ENCODE measurements at regions not wholly inside any gene's neighbourhood (a gene's known extent, or its start where the extent isn't known, plus 50 kb on each side); places are given as distances from the start of the nearest gene placed in this dataset.

DNA sequence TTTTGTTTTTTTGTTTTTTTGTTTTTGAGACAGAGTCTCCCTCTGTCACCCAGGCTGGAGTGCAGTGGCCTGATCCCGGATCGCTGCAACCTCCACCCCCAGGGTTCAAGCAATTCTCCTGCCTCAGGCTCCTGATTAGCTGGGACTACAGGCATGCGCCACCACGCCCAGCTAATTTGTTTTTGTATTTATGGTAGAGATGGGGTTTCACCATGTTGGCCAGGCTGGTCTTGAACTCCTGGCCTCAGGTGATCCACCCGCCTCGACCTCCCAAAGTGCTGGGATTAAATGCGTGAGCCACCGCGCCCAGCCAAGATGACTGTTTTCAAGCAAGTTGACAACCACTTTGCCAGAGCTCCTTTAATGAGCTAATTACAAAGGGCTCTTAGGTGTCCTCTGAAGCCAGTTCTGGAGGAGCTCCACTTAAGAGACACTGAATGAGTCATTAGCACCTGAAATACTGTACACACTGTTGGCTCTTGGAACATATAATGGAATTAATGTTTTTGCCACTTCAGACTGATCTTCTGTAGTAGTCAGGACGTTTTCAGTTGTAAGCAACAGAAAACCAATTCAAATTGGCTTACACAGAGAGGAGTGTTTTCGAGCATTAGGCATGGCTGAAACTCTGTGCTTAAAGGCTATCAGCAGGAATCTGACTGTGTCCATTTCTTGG is 55.4 kb upstream of the MED13L start:
- Mint-ChIP-seq H3K4me3 (no peak overlapping the region), H3K27ac (peak overlapping the region in 1 of 3 experiments; percentile 76; a peak in 1 of 7 replicates), H3K27me3 (ENCODE audit: low read depth) (no peaks in the 10 kb centered on the region), H3K9me3 (peaks cover 0 to 2% of the 10 kb centered on the region in 2 experiments; a peak in 3 of 5 replicates), H3K36me3 (ENCODE audit: insufficient read depth in 1 of 3, low read depth in 3 of 3) (no peaks in the 10 kb centered on the region), H3K4me1 (peaks cover 17 to 20% of the 10 kb centered on the region in 2 experiments)
- H4K91ac ChIP-seq (ENCODE audit: insufficient read length, low read depth, low read length), result no peak overlapping the region
- no peak overlapping the region for H3K23ac ChIP-seq (ENCODE audit: insufficient read length, low read depth, low read length)
- H3K79me2 ChIP-seq (ENCODE audit: insufficient read depth, low read length), result no peaks in the 10 kb centered on the region
- H3K23me2 ChIP-seq (ENCODE audit: insufficient read length, low read depth, low read length, poor library complexity, severe bottlenecking), result no peaks in the 10 kb centered on the region
- no peak overlapping the region for H3K27ac ChIP-seq (ENCODE audit: insufficient read length, low read depth, low read length)
- H4K20me1 ChIP-seq (ENCODE audit: control insufficient read depth, insufficient read depth, insufficient read length), result no peaks in the 10 kb centered on the region
- H3K9ac ChIP-seq (ENCODE audit: extremely low read depth, insufficient read length, low read length), result no peak overlapping the region
- no peaks in the 10 kb centered on the region for H3K9me3 ChIP-seq (ENCODE audit: control insufficient read depth, low read depth, low read length)
- no peak overlapping the region for H4K5ac ChIP-seq (ENCODE audit: insufficient read length, low read depth, low read length)
- H3K18ac ChIP-seq (ENCODE audit: insufficient read length, low read depth, low read length), result no peak overlapping the region
- TF ChIP-seq CTCF (conservative IDR thresholded peaks at IDR 0.05), result no peak
- H2BK20ac ChIP-seq (ENCODE audit: low read depth, low read length, poor library complexity, severe bottlenecking), result no peak overlapping the region
- DNase-seq, result no peak
- H3K79me1 ChIP-seq (ENCODE audit: insufficient read depth, low read depth, low read length, poor library complexity, severe bottlenecking), result no peaks in the 10 kb centered on the region
- H3K4me1 ChIP-seq (ENCODE audit: insufficient read depth, low read length), result no peaks in the 10 kb centered on the region
- no peak overlapping the region for H3K14ac ChIP-seq (ENCODE audit: insufficient read depth, low read length)
- H2BK15ac ChIP-seq (ENCODE audit: low read depth, low read length), result no peak overlapping the region
- H2AFZ ChIP-seq (ENCODE audit: low read length), result no peak overlapping the region
- no peak overlapping the region for H4K8ac ChIP-seq (replicated peaks; ENCODE audit: insufficient read length, low read depth, low read length)
- no peaks in the 10 kb centered on the region for H3K27me3 ChIP-seq (ENCODE audit: insufficient read depth, low read length)
- H3K4ac ChIP-seq (ENCODE audit: low read depth, low read length), result no peak overlapping the region
- no peak overlapping the region for H2AK5ac ChIP-seq (ENCODE audit: insufficient read length, low read length)
- H3K4me2 ChIP-seq (ENCODE audit: insufficient read depth, insufficient read length, low read length), result no peak overlapping the region
- no peak overlapping the region for H3K56ac ChIP-seq (ENCODE audit: insufficient read length, low read depth, low read length)
- no peak overlapping the region for H2BK12ac ChIP-seq (ENCODE audit: insufficient read length, low read depth, low read length)
- no peak overlapping the region for H2BK5ac ChIP-seq (ENCODE audit: insufficient read length, low read length)
- no CpG with 5 or more reads among the region's 11 CpGs for WGBS (ENCODE audit: extremely low coverage, insufficient read length, low lambda C conversion rate)
- H2BK120ac ChIP-seq (ENCODE audit: low read depth, low read length, poor library complexity, severe bottlenecking), result no peak overlapping the region
- H3T11ph ChIP-seq (ENCODE audit: low read length), result no peak overlapping the region
